ENCODE measurements at regions not wholly inside any gene's neighbourhood (a gene's known extent, or its start where the extent isn't known, plus 50 kb on each side); places are given as distances from the start of the nearest gene placed in this dataset.

GRCh38 chr5:118647587-118647986 lies 340.8 kb downstream of the DTWD2 start:
- H3K4me3 ChIP-seq (ENCODE audit: low read depth, low read length): no peak overlapping the region
- no peak for DNase-seq (ENCODE audit: low read depth)
- no peak for TF ChIP-seq CTCF (IDR thresholded peaks at IDR 0.05; ENCODE audit: insufficient read depth, low read depth, low read length)

- no peak overlapping the region for H3K4me3 ChIP-seq (ENCODE audit: low read depth, low read length)
- no peak for TF ChIP-seq CTCF (IDR thresholded peaks at IDR 0.05; ENCODE audit: insufficient read depth, low read depth, low read length)
- no peak for DNase-seq (ENCODE audit: low read depth)
Observed at GRCh38 chr5:118646917-118647316, 341.4 kb downstream of the DTWD2 start.

GRCh38 chr5:118637947-118638670 lies 350.2 kb downstream of the DTWD2 start:
- no peak overlapping the region for H3K4me3 ChIP-seq (ENCODE audit: low read depth, low read length)
- no peak for DNase-seq (ENCODE audit: low read depth)
- no peak for TF ChIP-seq CTCF (IDR thresholded peaks at IDR 0.05; ENCODE audit: insufficient read depth, low read depth, low read length)

- TF ChIP-seq CTCF (IDR thresholded peaks at IDR 0.05; ENCODE audit: insufficient read depth, low read depth, low read length): no peak
- H3K4me3 ChIP-seq (ENCODE audit: low read depth, low read length): no peak overlapping the region
- no peak for DNase-seq (ENCODE audit: low read depth)
Observed at GRCh38 chr5:118628660-118629354, 359.5 kb downstream of the DTWD2 start.

GRCh38 chr5:118620233-118620632 lies 368.1 kb downstream of the DTWD2 start:
- TF ChIP-seq CTCF (IDR thresholded peaks at IDR 0.05; ENCODE audit: insufficient read depth, low read depth, low read length): no peak
- no peak for DNase-seq (ENCODE audit: low read depth)
- no peak overlapping the region for H3K4me3 ChIP-seq (ENCODE audit: low read depth, low read length)

- no peak for DNase-seq (ENCODE audit: low read depth)
- no peak overlapping the region for H3K4me3 ChIP-seq (ENCODE audit: low read depth, low read length)
- no peak for TF ChIP-seq CTCF (IDR thresholded peaks at IDR 0.05; ENCODE audit: insufficient read depth, low read depth, low read length)
Observed at GRCh38 chr5:118619823-118620222, 368.5 kb downstream of the DTWD2 start.
